GM23338 (cell line): ENCODE measurements at regions not wholly inside any gene's neighbourhood (a gene's known extent, or its start where the extent isn't known, plus 50 kb on each side); places are given as distances from the start of the nearest gene placed in this dataset.

Experiments used
- ATAC-seq: fragments of 200-7000 bp; cut with Tn5 transposase; 3 replicates; pipeline ENCODE4 v1.9.1; 2020
- DNase-seq: peaks from one replicate; pipeline ENCODE4 v3.0.0-alpha.2; 2015; ENCODE audit warnings: low spot score
- H2AFZ ChIP-seq: fragments of 200-600 bp; sonication (generic); 2 replicates; pipeline ENCODE4 v1.8.0; 2016; ENCODE audit warnings: antibody characterized with exemption, mild to moderate bottlenecking, moderate library complexity
- H3F3A ChIP-seq: fragments of 200-600 bp; sonication (generic); replicated peaks from 2 replicates; pipeline ENCODE4 v1.8.0; 2017; ENCODE audit warnings: antibody characterized with exemption, mixed run types, low read depth
- H3K27ac ChIP-seq: fragments of 200-600 bp; sonication (generic); 2 replicates; pipeline ENCODE4 v1.6.1; 2016; ENCODE audit warnings: low read depth
- H3K27me3 ChIP-seq: fragments of 200-600 bp; sonication (generic); 2 replicates; pipeline ENCODE4 v1.8.0; 2016; ENCODE audit warnings: mild to moderate bottlenecking, mixed run types, moderate library complexity; ENCODE audit not compliant: insufficient read depth
- H3K36me3 ChIP-seq: fragments of 200-600 bp; sonication (generic); 2 replicates; pipeline ENCODE4 v1.8.0; 2016; ENCODE audit warnings: mild to moderate bottlenecking; ENCODE audit not compliant: insufficient read depth
- H3K4me1 ChIP-seq: fragments of 200-600 bp; sonication (generic); 2 replicates; pipeline ENCODE4 v1.8.0; 2016; ENCODE audit warnings: mild to moderate bottlenecking, moderate library complexity; ENCODE audit not compliant: insufficient read depth
- H3K4me2 ChIP-seq: fragments of 200-600 bp; sonication (generic); 2 replicates; pipeline ENCODE4 v1.7.1; 2017; ENCODE audit warnings: mixed run types
- H3K4me3 ChIP-seq: fragments of 200-600 bp; sonication (generic); 2 replicates; pipeline ENCODE4 v1.6.1; 2016; ENCODE audit warnings: mixed run types
- H3K79me2 ChIP-seq: fragments of 200-600 bp; sonication (generic); replicated peaks from 2 replicates; pipeline ENCODE4 v1.8.0; 2017; ENCODE audit warnings: mild to moderate bottlenecking; ENCODE audit not compliant: insufficient read depth
- H3K9me2 ChIP-seq: fragments of 200-600 bp; sonication (generic); 2 replicates; pipeline ENCODE4 v1.8.0; 2017; ENCODE audit not compliant: insufficient read depth
- H4K20me1 ChIP-seq: fragments of 200-600 bp; sonication (generic); replicated peaks from 2 replicates; pipeline ENCODE4 v1.8.0; 2017; ENCODE audit warnings: mild to moderate bottlenecking; ENCODE audit not compliant: insufficient read depth
- H3K27ac Mint-ChIP-seq: 2 replicates; pipeline ENCODE4 v1.8.0; 2020; ENCODE audit warnings: inconsistent platforms, mild to moderate bottlenecking, moderate library complexity, mixed read lengths
- H3K27me3 Mint-ChIP-seq: 3 replicates; pipeline ENCODE4 v1.8.0; 2022; ENCODE audit warnings: low read depth, mild to moderate bottlenecking, moderate library complexity, mixed read lengths, inconsistent platforms; ENCODE audit not compliant: insufficient read depth, poor library complexity
- H3K36me3 Mint-ChIP-seq: 3 replicates; pipeline ENCODE4 v1.8.0; 2021; ENCODE audit warnings: low read depth, mild to moderate bottlenecking, inconsistent platforms, moderate library complexity, mixed read lengths
- H3K4me1 Mint-ChIP-seq: 3 replicates; pipeline ENCODE4 v1.8.0; 2020; ENCODE audit warnings: mild to moderate bottlenecking, inconsistent platforms, mixed read lengths
- H3K4me3 Mint-ChIP-seq: 3 replicates; pipeline ENCODE4 v1.8.0; 2021; ENCODE audit warnings: moderate library complexity, mild to moderate bottlenecking, inconsistent platforms, mixed read lengths
- H3K9me3 Mint-ChIP-seq: 3 replicates; pipeline ENCODE4 v1.8.0; 2020; ENCODE audit warnings: moderate library complexity, mild to moderate bottlenecking, inconsistent platforms, mixed read lengths
- EZH2 ChIP-seq: fragments of 200-600 bp; sonication (generic); IDR thresholded peaks from one replicate; pipeline ENCODE4 v1.8.0; 2017; ENCODE audit warnings: antibody characterized with exemption, mild to moderate bottlenecking, low read depth; ENCODE audit not compliant: unreplicated experiment
- EZH2phosphoT487 ChIP-seq: fragments of 200-600 bp; sonication (generic); IDR thresholded peaks from one replicate; pipeline ENCODE4 v1.8.1; 2018; ENCODE audit warnings: antibody characterized with exemption; ENCODE audit not compliant: unreplicated experiment
- JUNB ChIP-seq: IDR thresholded peaks from one replicate; pipeline ENCODE4 v1.6.1; 2016; ENCODE audit warnings: antibody characterized with exemption; ENCODE audit not compliant: unreplicated experiment
- REST ChIP-seq: IDR thresholded peaks from one replicate; pipeline ENCODE4 v1.6.1; 2018; ENCODE audit warnings: antibody characterized with exemption; ENCODE audit not compliant: unreplicated experiment
- STAT1 ChIP-seq: IDR thresholded peaks from one replicate; pipeline ENCODE4 v1.6.1; 2016; ENCODE audit warnings: antibody characterized with exemption; ENCODE audit not compliant: unreplicated experiment
- ZNF331 ChIP-seq: fragments of 250-450 bp; sonication (Bioruptor Pico); IDR thresholded peaks from 2 replicates; pipeline ENCODE4 v1.5.0; 2020; ENCODE audit warnings: low read depth, mild to moderate bottlenecking, moderate library complexity
- TF ChIP-seq, protein P1 (sequence below), 2 experiments: fragments of 200-600 bp in 1 of 2; sonication (generic) in 1 of 2; conservative IDR thresholded peaks; 2 replicates each; pipeline versions ENCODE4 v1.5.1 to v1.6.1; 2016 to 2017; ENCODE audit warnings: antibody characterized with exemption in 2 of 2, low read depth in 2 of 2, mild to moderate bottlenecking in 2 of 2, moderate library complexity in 1 of 2

GRCh38 chr3:167918008-167918596 is 177.6 kb downstream of the GOLIM4 start (continued):
- TF ChIP-seq REST (no peak), EZH2phosphoT487 (no peak), ZNF331 (no peak), STAT1 (no peak), JUNB (no peak)
- TF ChIP-seq, protein P1, sequence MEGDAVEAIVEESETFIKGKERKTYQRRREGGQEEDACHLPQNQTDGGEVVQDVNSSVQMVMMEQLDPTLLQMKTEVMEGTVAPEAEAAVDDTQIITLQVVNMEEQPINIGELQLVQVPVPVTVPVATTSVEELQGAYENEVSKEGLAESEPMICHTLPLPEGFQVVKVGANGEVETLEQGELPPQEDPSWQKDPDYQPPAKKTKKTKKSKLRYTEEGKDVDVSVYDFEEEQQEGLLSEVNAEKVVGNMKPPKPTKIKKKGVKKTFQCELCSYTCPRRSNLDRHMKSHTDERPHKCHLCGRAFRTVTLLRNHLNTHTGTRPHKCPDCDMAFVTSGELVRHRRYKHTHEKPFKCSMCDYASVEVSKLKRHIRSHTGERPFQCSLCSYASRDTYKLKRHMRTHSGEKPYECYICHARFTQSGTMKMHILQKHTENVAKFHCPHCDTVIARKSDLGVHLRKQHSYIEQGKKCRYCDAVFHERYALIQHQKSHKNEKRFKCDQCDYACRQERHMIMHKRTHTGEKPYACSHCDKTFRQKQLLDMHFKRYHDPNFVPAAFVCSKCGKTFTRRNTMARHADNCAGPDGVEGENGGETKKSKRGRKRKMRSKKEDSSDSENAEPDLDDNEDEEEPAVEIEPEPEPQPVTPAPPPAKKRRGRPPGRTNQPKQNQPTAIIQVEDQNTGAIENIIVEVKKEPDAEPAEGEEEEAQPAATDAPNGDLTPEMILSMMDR (conservative IDR thresholded peaks at IDR 0.05; ENCODE audit: low read depth in 2 of 2), result no peak

DNA sequence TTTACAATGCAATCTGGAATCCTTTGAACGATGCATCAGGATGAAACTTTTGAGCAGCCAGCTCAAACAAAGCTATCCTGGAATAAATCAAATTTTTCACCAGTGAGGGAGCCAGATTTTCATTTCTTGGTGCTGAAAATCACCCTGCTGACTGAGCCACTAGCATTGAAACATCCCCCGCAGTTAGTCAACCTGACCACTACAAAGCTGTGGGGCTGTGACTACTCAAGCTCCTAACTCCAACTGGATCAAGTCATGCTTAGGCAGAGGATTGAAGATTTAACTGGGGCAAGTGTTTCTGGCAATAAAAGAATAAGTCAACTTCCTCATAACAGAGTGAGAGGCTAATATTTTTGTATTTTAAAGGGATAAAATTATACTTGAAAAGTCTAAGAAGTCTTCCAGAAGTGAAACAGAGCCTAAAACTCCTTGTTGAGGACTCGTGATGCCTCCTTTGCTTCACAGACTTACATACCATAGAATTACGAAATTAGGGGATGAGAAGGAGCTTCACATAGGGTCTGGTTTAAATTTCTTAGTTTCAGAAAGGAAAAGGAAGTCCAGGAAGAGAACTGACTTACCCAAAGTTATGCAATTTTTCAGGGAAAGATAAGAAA is 177.8 kb downstream of the SERPINI1 start:
- Histone ChIP-seq H3K27ac (no peak overlapping the region), H3K4me1 (0 out of 2 replicates have a peak, but pooled peaks cover 3% of the 10 kb centered on the region), H4K20me1 (no peaks in the 10 kb centered on the region), H3K4me3 (no peak overlapping the region), H3K36me3 (no peaks in the 10 kb centered on the region), H3K9me2 (no peaks in the 10 kb centered on the region), H3K27me3 (no peaks in the 10 kb centered on the region), H2AFZ (no peak overlapping the region), H3K4me2 (no peak overlapping the region), H3K79me2 (no peaks in the 10 kb centered on the region), H3F3A (no peaks in the 10 kb centered on the region)
- H3K27ac Mint-ChIP-seq, result no peak overlapping the region
- no peaks in the 10 kb centered on the region; the same call in 2 of the 3 replicates for H3K9me3 Mint-ChIP-seq
- H3K4me3 Mint-ChIP-seq, result no peak overlapping the region
- ATAC-seq (peak; percentile 97), DNase-seq (peak; percentile 77)
- H3K27me3 Mint-ChIP-seq, result peaks cover 1% of the 10 kb centered on the region
- H3K4me1 Mint-ChIP-seq, result no peaks in the 10 kb centered on the region; the same call in 2 of the 3 replicates
- H3K36me3 Mint-ChIP-seq, result no peaks in the 10 kb centered on the region
- TF ChIP-seq, protein P1 (conservative IDR thresholded peaks at IDR 0.05; ENCODE audit: low read depth in 2 of 2), result peak; percentile 26 to 27; a peak in 3 of 4 replicates
- peak; percentile 77 for TF ChIP-seq ZNF331
- TF ChIP-seq EZH2, result no peak
